ENCODE measurements at regions not wholly inside any gene's neighbourhood (a gene's known extent, or its start where the extent isn't known, plus 50 kb on each side); places are given as distances from the start of the nearest gene placed in this dataset.

DNA sequence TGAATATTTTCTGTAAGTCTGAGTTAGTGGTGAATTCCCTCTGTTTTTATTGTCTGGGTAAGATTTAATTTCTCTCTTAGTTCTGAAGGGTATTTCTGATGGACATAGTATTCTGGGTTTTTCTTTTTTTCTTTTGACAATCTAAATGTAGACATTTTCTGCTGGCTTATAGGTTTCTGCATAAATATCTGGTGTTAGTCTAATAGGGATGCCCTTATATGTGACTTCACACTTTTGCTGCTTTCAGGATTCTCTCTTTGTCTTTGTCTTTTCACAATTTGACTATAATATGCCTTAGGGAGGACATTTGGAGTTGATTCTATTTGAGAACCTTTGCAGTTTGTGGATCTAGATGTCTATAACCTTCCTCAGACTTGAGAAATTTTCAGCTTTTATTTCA is 667.2 kb downstream of the EPHA7 start:
- TF ChIP-seq CTCF (IDR thresholded peaks at IDR 0.05) (no peak), POLR2A (IDR thresholded peaks at IDR 0.05) (no peak)

Data from body of pancreas (tissue), 4 donors.